ENCODE measurements at regions not wholly inside any gene's neighbourhood (a gene's known extent, or its start where the extent isn't known, plus 50 kb on each side); places are given as distances from the start of the nearest gene placed in this dataset.
"Not testable (repeated sequence)": the region's sequence is repeated elsewhere in the genome, so short reads cannot be mapped to it uniquely, and the experiment has no call there.

GRCh38 chr11:86167499-86168164 lies 76.9 kb upstream of the EED start:
- Histone ChIP-seq H2AFZ (ENCODE audit: low read length) (no peak overlapping the region), H3K9me2 (replicated peaks; ENCODE audit: low read length) (no peaks in the 10 kb centered on the region), H3K36me3 (ENCODE audit: low read depth, low read length) (no peaks in the 10 kb centered on the region), H4K20me1 (ENCODE audit: low read length) (no peaks in the 10 kb centered on the region), H3K4me2 (ENCODE audit: low read length) (no peak overlapping the region), H3K27ac (ENCODE audit: low read length) (no peak overlapping the region), H3K9me3 (ENCODE audit: low read length) (no peaks in the 10 kb centered on the region), H3K27me3 (ENCODE audit: low read length) (no peaks in the 10 kb centered on the region), H3K9ac (ENCODE audit: low read length) (no peak overlapping the region), H3F3A (ENCODE audit: low read length, unreplicated experiment) (no peaks in the 10 kb centered on the region), H3K4me3 (ENCODE audit: low read length) (no peak overlapping the region), H3K79me2 (ENCODE audit: low read length) (no peaks in the 10 kb centered on the region), H3K4me1 (ENCODE audit: insufficient read depth, low read length) (peaks cover 4% of the 10 kb centered on the region)
- CTCF ChIA-PET = no interaction called here
- TF ChIP-seq CTCF (conservative IDR thresholded peaks at IDR 0.05; ENCODE audit: low read depth, low read length) = no peak
- no peak for TF ChIP-seq EZH2 (IDR thresholded peaks at IDR 0.05; ENCODE audit: low read length, unreplicated experiment)
- TF ChIP-seq EZH2phosphoT487 (IDR thresholded peaks at IDR 0.05; ENCODE audit: borderline replicate concordance, low read length) = no peak
- ATAC-seq (no peak), DNase-seq (peak; percentile 55)
- intact Hi-C loops (cut with micrococcal nuclease) = no loop called here
- POLR2A ChIA-PET (ENCODE audit: unreplicated experiment) = no interaction called here
- no TSS peak for BruUV-seq (replicated peaks)

GRCh38 chr11:86166287-86166686 lies 78.3 kb upstream of the EED start:
- H2AFZ ChIP-seq (ENCODE audit: low read length); H4K20me1 ChIP-seq (ENCODE audit: low read length); POLR2A ChIA-PET (ENCODE audit: unreplicated experiment); H3K79me2 ChIP-seq (ENCODE audit: low read length); H3K27ac ChIP-seq (ENCODE audit: low read length); H3F3A ChIP-seq (ENCODE audit: low read length, unreplicated experiment); H3K9ac ChIP-seq (ENCODE audit: low read length); H3K4me3 ChIP-seq (ENCODE audit: low read length); DNase-seq; H3K9me3 ChIP-seq (ENCODE audit: low read length); H3K9me2 ChIP-seq (replicated peaks; ENCODE audit: low read length); H3K4me2 ChIP-seq (ENCODE audit: low read length); BruUV-seq (replicated peaks); ATAC-seq; H3K4me1 ChIP-seq (ENCODE audit: insufficient read depth, low read length); CTCF ChIA-PET; H3K27me3 ChIP-seq (ENCODE audit: low read length); H3K36me3 ChIP-seq (ENCODE audit: low read depth, low read length); intact Hi-C loops (cut with micrococcal nuclease): not testable (repeated sequence)

GRCh38 chr11:86164106-86164505 lies 80.4 kb upstream of the EED start:
- ATAC-seq (no peak), DNase-seq (no peak)
- no peaks in the 10 kb centered on the region for H3K27me3 ChIP-seq (ENCODE audit: low read length)
- H3K9me3 ChIP-seq (ENCODE audit: low read length) = no peaks in the 10 kb centered on the region
- no peak overlapping the region for H3K9ac ChIP-seq (ENCODE audit: low read length)
- ChIA-PET CTCF (no interaction called here), POLR2A (ENCODE audit: unreplicated experiment) (no interaction called here)
- intact Hi-C loops (cut with micrococcal nuclease) = loop anchor here (2.0 kb wide), 1 partner anchor 65 kb away; no protein-coding TSS in a partner anchor
- H3F3A ChIP-seq (ENCODE audit: low read length, unreplicated experiment) = no peaks in the 10 kb centered on the region
- no TSS peak for BruUV-seq (replicated peaks)
- no peak overlapping the region for H2AFZ ChIP-seq (ENCODE audit: low read length)
- no peak overlapping the region for H3K4me2 ChIP-seq (ENCODE audit: low read length)
- TF ChIP-seq EZH2phosphoT487 (IDR thresholded peaks at IDR 0.05; ENCODE audit: borderline replicate concordance, low read length) (no peak), CTCF (conservative IDR thresholded peaks at IDR 0.05; ENCODE audit: low read depth, low read length) (no peak), EZH2 (IDR thresholded peaks at IDR 0.05; ENCODE audit: low read length, unreplicated experiment) (no peak)
- no peaks in the 10 kb centered on the region for H3K9me2 ChIP-seq (replicated peaks; ENCODE audit: low read length)
- no peak overlapping the region for H3K27ac ChIP-seq (ENCODE audit: low read length)
- no peaks in the 10 kb centered on the region for H3K79me2 ChIP-seq (ENCODE audit: low read length)
- no peak overlapping the region for H3K4me3 ChIP-seq (ENCODE audit: low read length)
- H3K4me1 ChIP-seq (ENCODE audit: insufficient read depth, low read length) = peaks cover 17% of the 10 kb centered on the region
- no peaks in the 10 kb centered on the region for H3K36me3 ChIP-seq (ENCODE audit: low read depth, low read length)
- H4K20me1 ChIP-seq (ENCODE audit: low read length) = no peaks in the 10 kb centered on the region

- DNase-seq; H3K27me3 ChIP-seq (ENCODE audit: low read length); POLR2A ChIA-PET (ENCODE audit: unreplicated experiment); H3F3A ChIP-seq (ENCODE audit: low read length, unreplicated experiment); H3K9ac ChIP-seq (ENCODE audit: low read length); H3K9me2 ChIP-seq (replicated peaks; ENCODE audit: low read length); ATAC-seq; H3K4me3 ChIP-seq (ENCODE audit: low read length); BruUV-seq (replicated peaks); H4K20me1 ChIP-seq (ENCODE audit: low read length); H2AFZ ChIP-seq (ENCODE audit: low read length); H3K36me3 ChIP-seq (ENCODE audit: low read depth, low read length); CTCF ChIA-PET; H3K9me3 ChIP-seq (ENCODE audit: low read length); intact Hi-C loops (cut with micrococcal nuclease); H3K79me2 ChIP-seq (ENCODE audit: low read length); H3K27ac ChIP-seq (ENCODE audit: low read length); H3K4me2 ChIP-seq (ENCODE audit: low read length): not testable (repeated sequence)
- peaks cover 17% of the 10 kb centered on the region for H3K4me1 ChIP-seq (ENCODE audit: insufficient read depth, low read length)
Measured at GRCh38 chr11:86163221-86163876, 81.2 kb upstream of the EED start.

All from PC-3 (cell line).